ENCODE measurements at regions not wholly inside any gene's neighbourhood (a gene's known extent, or its start where the extent isn't known, plus 50 kb on each side); places are given as distances from the start of the nearest gene placed in this dataset.

- DNase-seq (ENCODE audit: low spot score): no peak
- no peak for TF ChIP-seq CTCF (IDR thresholded peaks at IDR 0.05; ENCODE audit: extremely low read depth, missing control alignments)
These were observed 288.5 kb upstream of the RTL1 start for GRCh38 chr14:101191721-101192660.

- TF ChIP-seq CTCF (IDR thresholded peaks at IDR 0.05; ENCODE audit: extremely low read depth, missing control alignments): no peak
- no peak for DNase-seq (ENCODE audit: low spot score)
These were observed 289.1 kb upstream of the RTL1 start for GRCh38 chr14:101192661-101193000.

- DNase-seq (ENCODE audit: low spot score): no peak
- no peak for TF ChIP-seq CTCF (IDR thresholded peaks at IDR 0.05; ENCODE audit: extremely low read depth, missing control alignments)
These were observed 289.8 kb upstream of the RTL1 start for GRCh38 chr14:101193106-101193844.

- no peak for DNase-seq (ENCODE audit: low spot score)
- TF ChIP-seq CTCF (IDR thresholded peaks at IDR 0.05; ENCODE audit: extremely low read depth, missing control alignments): no peak
These were observed 290.4 kb upstream of the RTL1 start for GRCh38 chr14:101193845-101194372.

GRCh38 chr14:101194373-101195308 lies 291.1 kb upstream of the RTL1 start:
- no peak for DNase-seq (ENCODE audit: low spot score)
- TF ChIP-seq CTCF (IDR thresholded peaks at IDR 0.05; ENCODE audit: extremely low read depth, missing control alignments): no peak

- DNase-seq (ENCODE audit: low spot score): no peak
- no peak for TF ChIP-seq CTCF (IDR thresholded peaks at IDR 0.05; ENCODE audit: extremely low read depth, missing control alignments)
These were observed 291.9 kb upstream of the RTL1 start for GRCh38 chr14:101195309-101195901.

Measured in GM20000 (cell line).